ENCODE measurements at regions not wholly inside any gene's neighbourhood (a gene's known extent, or its start where the extent isn't known, plus 50 kb on each side); places are given as distances from the start of the nearest gene placed in this dataset.
"Not testable (repeated sequence)": the region's sequence is repeated elsewhere in the genome, so short reads cannot be mapped to it uniquely, and the experiment has no call there.

DNA sequence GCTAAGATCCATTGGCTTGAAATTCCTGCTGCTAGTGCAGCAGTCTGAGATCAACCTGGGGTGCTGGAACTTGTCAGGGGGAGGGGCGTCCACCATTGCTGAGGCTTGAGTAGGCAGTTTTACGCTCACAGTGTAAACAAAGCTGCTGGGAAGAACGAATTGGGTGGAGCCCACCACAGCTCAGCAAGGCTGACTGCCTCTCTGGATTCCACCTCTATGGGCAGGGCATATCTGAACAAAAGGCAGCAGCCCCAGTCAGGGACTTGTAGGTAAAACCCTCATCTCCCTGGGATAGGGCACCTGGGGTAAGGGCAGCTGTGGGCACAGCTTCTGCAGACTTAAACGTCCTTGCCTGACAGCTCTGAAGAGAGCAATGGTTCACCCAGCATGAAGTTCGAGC lies 191.7 kb downstream of the ALG10B start:
- TF ChIP-seq POLR2A (IDR thresholded peaks at IDR 0.05; ENCODE audit: low read length) = no peak
- no peak for TF ChIP-seq GATA1 (IDR thresholded peaks at IDR 0.05; ENCODE audit: low read depth, low read length)
- no peak for DNase-seq

- no peak for TF ChIP-seq POLR2A (IDR thresholded peaks at IDR 0.05; ENCODE audit: low read length)
- no peak for TF ChIP-seq GATA1 (IDR thresholded peaks at IDR 0.05; ENCODE audit: low read depth, low read length)
- no peak for DNase-seq
These were observed 199.3 kb downstream of the ALG10B start for GRCh38 chr12:38515912-38516311.

GRCh38 chr12:38516418-38516817 lies 199.8 kb downstream of the ALG10B start:
- no peak for TF ChIP-seq GATA1 (IDR thresholded peaks at IDR 0.05; ENCODE audit: low read depth, low read length)
- TF ChIP-seq POLR2A (IDR thresholded peaks at IDR 0.05; ENCODE audit: low read length) = no peak
- DNase-seq = no peak

DNA sequence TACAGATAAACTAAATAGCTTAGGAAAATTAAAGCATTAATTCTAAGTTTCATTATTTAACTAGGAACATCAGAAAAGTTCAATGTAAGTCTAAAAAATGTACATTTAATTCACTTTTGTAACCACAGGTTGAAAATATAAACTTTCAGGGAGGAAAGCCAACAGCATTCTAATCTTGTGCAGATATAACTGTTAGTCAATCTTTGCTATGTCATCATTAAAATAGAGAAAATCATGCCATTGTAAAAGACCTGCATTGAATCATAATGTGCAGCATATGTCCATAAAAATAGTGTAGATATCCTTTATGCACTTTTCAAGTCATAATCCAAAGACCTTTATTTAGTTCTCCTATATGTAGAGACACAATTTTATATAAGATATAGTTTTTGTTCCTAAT lies 207.3 kb downstream of the ALG10B start:
- TF ChIP-seq GATA1 (IDR thresholded peaks at IDR 0.05; ENCODE audit: low read depth, low read length) (no peak), POLR2A (IDR thresholded peaks at IDR 0.05; ENCODE audit: low read length) (no peak)
- no peak for DNase-seq

GRCh38 chr12:38527631-38528030 lies 211.1 kb downstream of the ALG10B start:
- no peak for DNase-seq
- TF ChIP-seq POLR2A (IDR thresholded peaks at IDR 0.05; ENCODE audit: low read length) = no peak
- TF ChIP-seq GATA1 (IDR thresholded peaks at IDR 0.05; ENCODE audit: low read depth, low read length) = no peak

DNA sequence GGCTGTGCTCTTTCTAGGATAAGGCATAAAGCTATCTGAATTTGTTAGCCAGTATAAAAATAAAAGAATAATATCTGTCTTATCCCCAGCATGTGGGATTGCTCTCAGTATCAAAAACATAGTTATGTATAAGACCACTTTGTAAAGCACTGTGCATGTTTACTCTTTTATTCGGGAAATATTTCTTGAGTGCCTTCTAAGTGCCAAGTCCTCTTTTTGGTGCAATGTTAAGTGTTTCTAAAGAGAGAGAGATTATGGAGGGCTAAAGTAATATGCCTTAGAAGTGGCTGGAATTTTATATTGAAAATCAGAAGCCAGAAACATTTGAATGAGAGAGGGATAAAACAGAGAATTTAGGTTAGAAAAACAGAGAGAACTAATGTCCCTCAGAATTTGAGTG lies 212.0 kb downstream of the ALG10B start:
- DNase-seq = no peak
- no peak for TF ChIP-seq POLR2A (IDR thresholded peaks at IDR 0.05; ENCODE audit: low read length)
- no peak for TF ChIP-seq GATA1 (IDR thresholded peaks at IDR 0.05; ENCODE audit: low read depth, low read length)

DNA sequence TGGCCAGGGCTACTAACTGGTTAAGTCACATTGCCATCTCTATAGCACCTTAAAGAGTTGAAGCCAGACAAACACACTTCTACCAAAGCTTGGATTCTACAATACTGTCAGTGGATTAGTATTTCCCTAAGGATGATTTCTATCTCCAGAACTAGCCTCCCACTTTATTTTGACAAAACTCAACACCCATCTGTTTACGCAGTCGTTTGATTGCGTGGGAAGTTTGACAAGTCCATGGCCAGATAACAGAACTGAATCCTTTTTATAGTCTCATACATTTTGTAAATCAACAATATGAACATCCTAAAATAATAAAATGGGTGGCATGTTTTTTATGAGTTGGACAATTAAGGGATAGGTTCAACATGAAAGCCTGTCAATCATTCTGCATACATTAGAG lies 212.7 kb downstream of the ALG10B start:
- DNase-seq = not testable (repeated sequence)

DNA sequence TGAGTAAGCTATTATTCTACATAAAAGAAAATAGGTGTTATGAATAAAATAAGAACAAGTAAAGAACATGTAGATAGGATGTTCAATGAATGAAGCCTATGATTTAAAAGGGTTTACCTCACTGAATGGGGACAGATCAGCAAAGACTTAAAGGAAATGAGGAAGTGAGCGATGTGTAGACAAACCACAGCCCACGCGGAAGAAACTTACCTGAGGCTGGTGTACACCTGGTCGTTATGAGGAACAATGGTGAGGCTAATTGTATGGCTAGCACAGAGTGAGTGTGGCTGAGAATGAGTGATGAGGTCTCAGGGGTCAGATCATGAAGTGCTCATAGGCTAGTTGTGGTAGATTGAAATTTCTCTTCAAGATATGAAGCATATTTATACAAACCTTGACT lies 221.7 kb downstream of the ALG10B start:
- no peak for DNase-seq
- no peak for TF ChIP-seq GATA1 (IDR thresholded peaks at IDR 0.05; ENCODE audit: low read depth, low read length)
- TF ChIP-seq POLR2A (IDR thresholded peaks at IDR 0.05; ENCODE audit: low read length) = no peak

DNA sequence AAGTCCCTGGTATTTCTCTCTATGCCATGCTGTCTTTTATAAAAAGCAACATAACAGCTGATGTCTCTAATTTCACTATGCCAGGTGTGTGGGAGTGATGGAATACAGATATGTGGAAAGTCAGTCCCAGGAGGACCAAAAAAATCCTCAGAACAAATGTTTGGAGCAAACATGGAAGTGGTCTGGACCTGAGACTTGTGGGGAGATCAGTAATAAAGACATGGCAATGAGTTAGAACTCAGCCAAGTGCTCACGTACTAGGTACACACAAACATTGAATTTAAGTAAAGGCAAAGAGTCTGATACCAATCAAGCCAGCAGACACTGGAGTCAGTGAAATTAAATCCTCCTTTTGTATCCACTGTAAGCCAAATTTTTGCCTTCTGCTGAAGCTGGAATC lies 223.6 kb downstream of the ALG10B start:
- TF ChIP-seq POLR2A (IDR thresholded peaks at IDR 0.05; ENCODE audit: low read length) (no peak), GATA1 (IDR thresholded peaks at IDR 0.05; ENCODE audit: low read depth, low read length) (no peak)
- DNase-seq = no peak

GRCh38 chr12:38541849-38542248 lies 225.3 kb downstream of the ALG10B start:
- TF ChIP-seq POLR2A (IDR thresholded peaks at IDR 0.05; ENCODE audit: low read length) (no peak), GATA1 (IDR thresholded peaks at IDR 0.05; ENCODE audit: low read depth, low read length) (no peak)
- DNase-seq = no peak

DNA sequence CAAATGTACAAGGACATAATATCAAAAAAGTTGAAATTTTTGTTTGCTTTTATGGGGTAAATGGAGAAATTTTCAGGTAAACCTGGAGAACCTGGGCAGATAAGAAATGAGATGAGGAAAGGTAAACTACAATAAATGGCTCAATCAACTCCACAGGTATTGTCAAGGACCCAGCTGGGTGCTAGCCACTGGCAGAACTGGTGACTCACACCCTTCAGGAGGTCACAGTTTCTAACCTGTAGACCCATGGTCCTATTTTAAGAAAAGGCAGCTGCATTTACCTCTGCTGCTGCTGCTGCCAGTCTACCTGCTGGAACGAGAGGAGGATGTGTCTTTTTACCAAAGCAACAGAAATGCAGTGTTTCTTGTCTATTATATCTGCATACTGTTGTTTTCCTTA lies 226.6 kb downstream of the ALG10B start:
- DNase-seq = no peak
- no peak for TF ChIP-seq GATA1 (IDR thresholded peaks at IDR 0.05; ENCODE audit: low read depth, low read length)
- TF ChIP-seq POLR2A (IDR thresholded peaks at IDR 0.05; ENCODE audit: low read length) = no peak

DNA sequence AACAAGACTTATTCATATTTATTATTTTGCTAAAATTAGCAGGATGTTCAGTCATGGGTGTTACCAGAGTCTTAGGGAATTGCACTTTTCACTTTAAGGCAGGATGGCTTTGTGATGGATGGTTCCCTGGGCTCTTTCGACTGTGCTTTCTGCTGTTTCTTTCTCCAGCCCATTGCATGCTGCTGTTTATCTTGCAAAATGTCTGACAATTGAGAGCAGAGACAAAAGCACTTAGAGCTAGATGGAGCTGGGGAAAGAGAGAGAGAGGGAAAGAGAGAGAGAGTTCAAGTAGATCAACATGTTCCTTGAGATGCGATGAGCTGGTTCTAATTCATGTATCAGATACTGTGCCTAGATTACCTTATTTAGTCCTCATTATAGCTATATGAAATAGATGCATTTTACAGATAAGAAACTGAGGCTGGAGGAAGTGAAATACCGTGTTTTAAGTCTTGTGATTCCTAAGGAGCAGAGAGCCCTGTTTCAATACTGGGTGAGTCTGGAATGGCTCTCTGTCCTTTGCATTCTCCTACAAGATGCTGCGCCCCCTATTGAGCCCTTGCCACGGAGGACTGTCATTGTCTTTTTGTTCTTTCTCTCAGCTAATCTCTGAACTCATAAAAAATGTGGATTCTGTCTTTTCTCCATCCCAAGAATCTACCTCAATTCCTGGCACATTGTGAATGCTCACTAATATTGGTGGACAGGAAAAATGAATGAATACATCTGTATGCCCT lies 227.9 kb downstream of the ALG10B start:
- TF ChIP-seq GATA1 (IDR thresholded peaks at IDR 0.05; ENCODE audit: low read depth, low read length) = no peak
- no peak for TF ChIP-seq POLR2A (IDR thresholded peaks at IDR 0.05; ENCODE audit: low read length)
- DNase-seq = no peak

- DNase-seq = no peak
These were observed 231.0 kb downstream of the ALG10B start for GRCh38 chr12:38547586-38547985.

DNA sequence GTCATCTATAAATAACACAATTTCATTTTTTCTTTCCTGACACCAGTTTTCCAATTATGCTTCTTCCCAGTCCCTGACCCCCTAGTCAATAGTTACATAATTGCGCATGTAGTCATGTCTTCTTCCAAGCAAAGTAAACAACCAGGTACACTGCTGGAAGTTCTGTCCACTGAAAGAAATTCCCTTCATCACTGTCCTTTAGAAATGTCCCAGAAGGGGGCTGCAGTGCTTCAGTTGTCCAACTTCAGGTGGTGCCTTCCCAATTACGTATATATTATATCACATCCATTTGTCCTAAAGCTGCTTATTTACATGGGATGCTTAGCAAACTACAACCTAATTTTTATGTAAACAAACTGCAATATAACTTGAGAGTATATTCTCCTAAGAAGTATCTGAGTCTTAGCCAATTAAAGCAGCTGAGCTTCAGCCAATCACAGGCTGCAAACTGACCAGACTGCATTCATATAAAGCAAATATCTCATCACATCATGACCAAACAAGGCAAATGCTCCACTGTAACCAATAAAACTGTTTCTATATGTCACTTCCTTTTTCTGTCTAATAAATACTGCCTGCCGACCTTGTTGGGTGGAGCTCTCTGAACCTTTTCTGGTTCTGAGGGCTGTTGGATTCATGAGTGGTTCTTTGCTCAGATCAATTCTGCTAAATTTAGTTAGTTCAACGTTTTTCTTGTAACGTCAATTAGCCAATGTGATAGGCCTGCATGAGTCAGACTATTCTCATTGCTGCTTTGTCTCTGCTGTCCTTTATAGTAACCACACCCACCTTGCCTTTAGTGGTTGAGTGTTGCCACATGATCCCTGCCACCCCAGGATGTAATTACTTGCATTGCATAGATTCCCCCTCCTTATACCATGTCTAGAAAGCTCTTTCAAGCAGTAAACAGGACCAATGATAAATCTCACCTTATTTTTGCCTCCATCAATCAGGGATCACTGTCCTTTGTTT lies 239.3 kb downstream of the ALG10B start:
- DNase-seq = no peak
- TF ChIP-seq POLR2A (IDR thresholded peaks at IDR 0.05; ENCODE audit: low read length) = no peak
- TF ChIP-seq GATA1 (IDR thresholded peaks at IDR 0.05; ENCODE audit: low read depth, low read length) = no peak

More at GRCh38 chr12:38547586-38547985, 231.0 kb downstream of the ALG10B start:
- TF ChIP-seq POLR2A (IDR thresholded peaks at IDR 0.05; ENCODE audit: low read length) = no peak
- no peak for TF ChIP-seq GATA1 (IDR thresholded peaks at IDR 0.05; ENCODE audit: low read depth, low read length)

GRCh38 chr12:38556647-38557046 lies 240.1 kb downstream of the ALG10B start:
- no peak for DNase-seq
- no peak for TF ChIP-seq GATA1 (IDR thresholded peaks at IDR 0.05; ENCODE audit: low read depth, low read length)
- no peak for TF ChIP-seq POLR2A (IDR thresholded peaks at IDR 0.05; ENCODE audit: low read length)

Measured in erythroblast (primary cell).